GM12878 (cell line): ENCODE measurements at regions not wholly inside any gene's neighbourhood (a gene's known extent, or its start where the extent isn't known, plus 50 kb on each side); places are given as distances from the start of the nearest gene placed in this dataset.

ENCODE experiments used
- BCL11A ChIP-seq: IDR thresholded peaks from 2 replicates; pipeline ENCODE4 v1.6.1; 2011; ENCODE audit warnings: low read depth, low read length
- CHD2 ChIP-seq: IDR thresholded peaks from 2 replicates; pipeline ENCODE4 v1.6.1; 2011; ENCODE audit warnings: low read depth, low read length, improper control_type of control experiment, borderline replicate concordance
- CTCF ChIP-seq, 3 experiments: IDR thresholded peaks in 2 of 3; conservative IDR thresholded peaks in 1 of 3; 2 replicates each; pipeline ENCODE4 v1.5.1; 2011; ENCODE audit warnings: low read depth in 3 of 3, low read length in 3 of 3, mild to moderate bottlenecking in 3 of 3, control low read depth in 2 of 3, moderate library complexity in 2 of 3, inconsistent platforms in 1 of 3, mixed read lengths in 1 of 3; ENCODE audit not compliant: control insufficient read depth in 2 of 3, insufficient read depth in 1 of 3; ENCODE audit errors: extremely low read depth in 1 of 3
- ZNF687 ChIP-seq: fragments of 450-650 bp; IDR thresholded peaks from 2 replicates; pipeline ENCODE4 v1.6.1; 2017; ENCODE audit warnings: mild to moderate bottlenecking, moderate library complexity

- TF ChIP-seq CTCF (IDR thresholded peaks at IDR 0.05 in 2 of 3, conservative IDR thresholded peaks at IDR 0.05 in 1 of 3; ENCODE audit: control insufficient read depth in 2 of 3, extremely low read depth in 1 of 3, insufficient read depth in 1 of 3, low read depth in 3 of 3, low read length in 3 of 3) (no peak), BCL11A (no peak), ZNF687 (no peak), CHD2 (no peak)
These were observed 390.0 kb downstream of the PLK2 start for GRCh38 chr5:58069846-58070245.
